ENCODE measurements at regions not wholly inside any gene's neighbourhood (a gene's known extent, or its start where the extent isn't known, plus 50 kb on each side); places are given as distances from the start of the nearest gene placed in this dataset.

GRCh38 chr13:26468265-26468801, 89.2 kb upstream of the WASF3 start:
- H3K36me3 Mint-ChIP-seq (ENCODE audit: low read depth), result no peaks in the 10 kb centered on the region
- no peak overlapping the region for H3K4me3 Mint-ChIP-seq
- peaks cover 19% of the 10 kb centered on the region for H3K27me3 Mint-ChIP-seq
- Histone ChIP-seq H3K36me3 (ENCODE audit: insufficient read depth, low read length) (no peaks in the 10 kb centered on the region), H3K9me3 (ENCODE audit: control insufficient read depth in 1 of 2, insufficient read depth in 1 of 2, low read length in 2 of 2) (peaks cover 0 to 9% of the 10 kb centered on the region in 2 experiments), H3K4me3 (ENCODE audit: low read length) (no peak overlapping the region), H3K4me1 (ENCODE audit: insufficient read depth, low read length) (no peaks in the 10 kb centered on the region), H3K27me3 (ENCODE audit: control insufficient read depth in 1 of 2, insufficient read depth in 2 of 2, low read length in 2 of 2) (peaks cover 3 to 7% of the 10 kb centered on the region in 2 experiments), H3K27ac (ENCODE audit: low read depth in 1 of 2, low read length in 2 of 2) (no peak overlapping the region)
- ChIA-PET CTCF (no interaction called here), POLR2A (no interaction called here)
- no peak overlapping the region for H3K27ac Mint-ChIP-seq
- intact Hi-C loops (cut with DNase I, micrococcal nuclease), result no loop called here
- ATAC-seq (ENCODE audit: poor library complexity) (no peak), DNase-seq (no peak)
- no peaks in the 10 kb centered on the region for H3K9me3 Mint-ChIP-seq
- no peak for TF ChIP-seq CTCF (IDR thresholded peaks at IDR 0.05)
- H3K4me1 Mint-ChIP-seq (ENCODE audit: low read depth), result no peaks in the 10 kb centered on the region

- Mint-ChIP-seq H3K27ac (no peak overlapping the region), H3K27me3 (peaks cover 18% of the 10 kb centered on the region), H3K4me1 (ENCODE audit: low read depth) (no peaks in the 10 kb centered on the region), H3K9me3 (no peaks in the 10 kb centered on the region), H3K36me3 (ENCODE audit: low read depth) (no peaks in the 10 kb centered on the region), H3K4me3 (no peak overlapping the region)
- TF ChIP-seq CTCF (IDR thresholded peaks at IDR 0.05), result no peak
- Histone ChIP-seq H3K27ac (ENCODE audit: low read depth in 1 of 2, low read length in 2 of 2) (no peak overlapping the region), H3K4me1 (ENCODE audit: insufficient read depth, low read length) (no peaks in the 10 kb centered on the region), H3K36me3 (ENCODE audit: insufficient read depth, low read length) (no peaks in the 10 kb centered on the region), H3K27me3 (ENCODE audit: control insufficient read depth in 1 of 2, insufficient read depth in 2 of 2, low read length in 2 of 2) (peaks cover 0 to 7% of the 10 kb centered on the region in 2 experiments), H3K9me3 (ENCODE audit: control insufficient read depth in 1 of 2, insufficient read depth in 1 of 2, low read length in 2 of 2) (peaks cover 0 to 5% of the 10 kb centered on the region in 2 experiments), H3K4me3 (ENCODE audit: low read length) (no peak overlapping the region)
- ATAC-seq (ENCODE audit: poor library complexity) (no peak), DNase-seq (no peak)
- ChIA-PET POLR2A (no interaction called here), CTCF (no interaction called here)
- intact Hi-C loops (cut with DNase I, micrococcal nuclease), result no loop called here
These were observed 87.9 kb upstream of the WASF3 start for GRCh38 chr13:26469602-26470001.

- Histone ChIP-seq H3K4me3 (ENCODE audit: low read length) (no peak overlapping the region), H3K27me3 (ENCODE audit: control insufficient read depth in 1 of 2, insufficient read depth in 2 of 2, low read length in 2 of 2) (no peaks in the 10 kb centered on the region), H3K36me3 (ENCODE audit: insufficient read depth, low read length) (no peaks in the 10 kb centered on the region), H3K27ac (ENCODE audit: low read depth in 1 of 2, low read length in 2 of 2) (no peak overlapping the region), H3K4me1 (ENCODE audit: insufficient read depth, low read length) (peaks cover 10% of the 10 kb centered on the region), H3K9me3 (ENCODE audit: control insufficient read depth in 1 of 2, insufficient read depth in 1 of 2, low read length in 2 of 2) (peaks cover 0 to 5% of the 10 kb centered on the region in 2 experiments)
- intact Hi-C loops (cut with DNase I, micrococcal nuclease), result no loop called here
- no peaks in the 10 kb centered on the region for H3K9me3 Mint-ChIP-seq
- CTCF ChIA-PET, result no interaction called here
- H3K36me3 Mint-ChIP-seq (ENCODE audit: low read depth), result no peaks in the 10 kb centered on the region
- DNase-seq (no peak), ATAC-seq (ENCODE audit: poor library complexity) (no peak)
- H3K4me1 Mint-ChIP-seq (ENCODE audit: low read depth), result peaks cover 11% of the 10 kb centered on the region
- peaks cover 10% of the 10 kb centered on the region for H3K27me3 Mint-ChIP-seq
- POLR2A ChIA-PET, result no interaction called here
- no peak overlapping the region for H3K27ac Mint-ChIP-seq
- no peak for TF ChIP-seq CTCF (IDR thresholded peaks at IDR 0.05)
- no peak overlapping the region for H3K4me3 Mint-ChIP-seq
These were observed 85.7 kb upstream of the WASF3 start for GRCh38 chr13:26471807-26472206.
